Left forelimb (tissue), 1 donor: ENCODE measurements at regions not wholly inside any gene's neighbourhood (a gene's known extent, or its start where the extent isn't known, plus 50 kb on each side); places are given as distances from the start of the nearest gene placed in this dataset.
"Not testable (repeated sequence)": the region's sequence is repeated elsewhere in the genome, so short reads cannot be mapped to it uniquely, and the experiment has no call there.

ENCODE experiments used
- DNase-seq: peaks from one replicate; pipeline ENCODE4 v3.0.0-alpha.2; 2018; ENCODE audit warnings: low spot score

GRCh38 chr22:48911647-48912046 lies 916.0 kb downstream of the BRD1 start:
- DNase-seq = not testable (repeated sequence)

GRCh38 chr22:48911067-48911466 lies 916.6 kb downstream of the BRD1 start:
- not testable (repeated sequence) for DNase-seq

GRCh38 chr22:48908547-48908946 lies 919.1 kb downstream of the BRD1 start:
- DNase-seq = peak; percentile 22

- DNase-seq = no peak
These were observed 920.1 kb downstream of the BRD1 start for GRCh38 chr22:48907591-48907990.

- DNase-seq = peak; percentile 54
These were observed 921.3 kb downstream of the BRD1 start for GRCh38 chr22:48906216-48906835.

GRCh38 chr22:48905206-48905975 lies 922.3 kb downstream of the BRD1 start:
- DNase-seq = peak; percentile 50

GRCh38 chr22:48902983-48903650 lies 924.6 kb downstream of the BRD1 start:
- DNase-seq = peak; percentile 49

GRCh38 chr22:48902001-48902869 lies 925.4 kb downstream of the BRD1 start:
- peak; percentile 59 for DNase-seq

- DNase-seq = peak; percentile 41
These were observed 926.3 kb downstream of the BRD1 start for GRCh38 chr22:48901324-48901723.

GRCh38 chr22:48900626-48901025 lies 927.0 kb downstream of the BRD1 start:
- DNase-seq = no peak

- no peak for DNase-seq
These were observed 927.4 kb downstream of the BRD1 start for GRCh38 chr22:48900327-48900597.

- peak; percentile 53 for DNase-seq
These were observed 927.9 kb downstream of the BRD1 start for GRCh38 chr22:48899523-48900326.

GRCh38 chr22:48898524-48899250 lies 929.0 kb downstream of the BRD1 start:
- DNase-seq = peak; percentile 58

- peak; percentile 55 for DNase-seq
These were observed 929.9 kb downstream of the BRD1 start for GRCh38 chr22:48897645-48898370.

- DNase-seq = no peak
These were observed 930.7 kb downstream of the BRD1 start for GRCh38 chr22:48896766-48897644.

GRCh38 chr22:48895831-48896765 lies 931.6 kb downstream of the BRD1 start:
- peak; percentile 58 for DNase-seq

GRCh38 chr22:48895336-48895735 lies 932.3 kb downstream of the BRD1 start:
- DNase-seq = peak; percentile 54

- DNase-seq = no peak
These were observed 932.8 kb downstream of the BRD1 start for GRCh38 chr22:48894804-48895250.
